Neural cell (in vitro differentiated cells): ENCODE measurements at regions not wholly inside any gene's neighbourhood (a gene's known extent, or its start where the extent isn't known, plus 50 kb on each side); places are given as distances from the start of the nearest gene placed in this dataset.

ENCODE experiments used
- CTCF ChIP-seq: fragments of 450-650 bp; IDR thresholded peaks from 2 replicates; pipeline ENCODE4 v1.5.1; 2014; ENCODE audit warnings: antibody characterized with exemption, mild to moderate bottlenecking, moderate library complexity; ENCODE audit not compliant: poor library complexity, severe bottlenecking
- EZH2 ChIP-seq: fragments of 200-600, 300-800 bp; shearing (Covaris generic), sonication (generic); IDR thresholded peaks from 2 replicates; pipeline ENCODE4 v1.6.1; 2014; ENCODE audit warnings: antibody characterized with exemption, low read length, borderline replicate concordance, mild to moderate bottlenecking; ENCODE audit not compliant: insufficient read depth, poor library complexity, severe bottlenecking
- MXI1 ChIP-seq: fragments of 450-650 bp; conservative IDR thresholded peaks from 2 replicates; pipeline ENCODE4 v1.6.1; 2014; ENCODE audit warnings: antibody characterized with exemption, mild to moderate bottlenecking; ENCODE audit not compliant: poor library complexity, severe bottlenecking
- RAD21 ChIP-seq: fragments of 450-650 bp; conservative IDR thresholded peaks from 2 replicates; pipeline ENCODE4 v1.6.1; 2014; ENCODE audit warnings: antibody characterized with exemption, mild to moderate bottlenecking, moderate library complexity
- REST ChIP-seq: IDR thresholded peaks from 2 replicates; pipeline ENCODE4 v1.6.1; 2012; ENCODE audit warnings: borderline replicate concordance
- SMC3 ChIP-seq: fragments of 450-650 bp; conservative IDR thresholded peaks from 2 replicates; pipeline ENCODE4 v1.6.1; 2014; ENCODE audit warnings: antibody characterized with exemption, mild to moderate bottlenecking, moderate library complexity; ENCODE audit not compliant: poor library complexity
- TAF1 ChIP-seq: IDR thresholded peaks from 2 replicates; pipeline ENCODE4 v1.6.1; 2012; ENCODE audit warnings: low read depth

- TF ChIP-seq SMC3 (no peak), CTCF (no peak), MXI1 (no peak), RAD21 (no peak), TAF1 (no peak), EZH2 (no peak), REST (no peak)
Measured at GRCh38 chr4:74567981-74568380, 123.0 kb downstream of the AREG start.
